Endothelial cell of umbilical vein (primary cell): ENCODE measurements at regions not wholly inside any gene's neighbourhood (a gene's known extent, or its start where the extent isn't known, plus 50 kb on each side); places are given as distances from the start of the nearest gene placed in this dataset.

Source experiments
- BruUV-seq: library from RNA; stranded (reverse); fragments of 400-500 nt; replicated peaks from 2 replicates; lab custom pipeline; 2021; lab: Mats Ljungman, UMichigan
- CTCF ChIA-PET: fragments of 300-600, 350-600 bp; sonication (Branson Sonifier 250); formaldehyde crosslinking; loops from one replicate; lab custom pipeline; 2021; ENCODE audit warnings: antibody characterized with exemption, inconsistent platforms; lab: Charles Lee
- POLR2A ChIA-PET: fragments of 300-600, 350-600 bp; sonication (Branson Sonifier 250); formaldehyde crosslinking; loops from one replicate; lab custom pipeline; 2021; ENCODE audit warnings: antibody characterized with exemption, inconsistent platforms; lab: Charles Lee
- DNase-seq: peaks from one replicate; pipeline ENCODE4 v3.0.0-alpha.2; 2011; ENCODE audit warnings: low read depth, low spot score
- FAIRE-seq: peaks from 2 replicates; lab custom pipeline; 2011; peaks lifted over from hg19 to GRCh38; lab: Jason Lieb, UNC
- H2AFZ ChIP-seq: 2 replicates; pipeline ENCODE4 v1.6.0; 2012; ENCODE audit warnings: low read depth, low read length, control low read depth, inconsistent platforms
- H3K27ac ChIP-seq: 2 replicates; pipeline ENCODE4 v1.5.1; 2011; ENCODE audit warnings: low read depth, mild to moderate bottlenecking, control low read depth, low read length, moderate library complexity; ENCODE audit not compliant: insufficient read depth
- H3K27me3 ChIP-seq, 2 experiments: 2 replicates each; pipeline versions ENCODE4 v1.6.0 to v1.6.1; 2011; ENCODE audit warnings: low read length in 2 of 2, mixed read lengths in 1 of 2; ENCODE audit not compliant: control insufficient read depth in 2 of 2, insufficient read depth in 2 of 2
- H3K36me3 ChIP-seq, 2 experiments: 2 replicates in 1 of 2; 3 replicates in 1 of 2; pipeline ENCODE4 v1.5.1; 2011; ENCODE audit warnings: low read length in 2 of 2, mild to moderate bottlenecking in 1 of 2, moderate library complexity in 1 of 2; ENCODE audit not compliant: control insufficient read depth in 2 of 2, insufficient read depth in 2 of 2; ENCODE audit errors: extremely low read depth in 1 of 2
- H3K4me1 ChIP-seq: 3 replicates; pipeline ENCODE4 v1.5.1; 2011; ENCODE audit warnings: mild to moderate bottlenecking, low read length; ENCODE audit not compliant: control insufficient read depth, insufficient read depth; ENCODE audit errors: extremely low read depth
- H3K4me2 ChIP-seq: 2 replicates; pipeline ENCODE4 v1.6.1; 2011; ENCODE audit warnings: low read length, control low read depth, mixed read lengths; ENCODE audit not compliant: insufficient read depth
- H3K4me3 ChIP-seq, 3 experiments: fragments of 200-600 bp in 1 of 3; sonication (generic), shearing (Covaris generic) in 1 of 3; replicated peaks in 1 of 3; 2 replicates each; pipeline ENCODE4 v1.5.1; 2011 to 2016; ENCODE audit warnings: control low read depth in 3 of 3, low read length in 3 of 3, mild to moderate bottlenecking in 2 of 3, inconsistent platforms in 1 of 3, low read depth in 1 of 3, moderate library complexity in 1 of 3; ENCODE audit not compliant: insufficient read depth in 1 of 3
- H3K79me2 ChIP-seq: 2 replicates; pipeline ENCODE4 v1.6.0; 2012; ENCODE audit warnings: low read length, inconsistent platforms; ENCODE audit not compliant: control insufficient read depth, insufficient read depth
- H3K9ac ChIP-seq: replicated peaks from 2 replicates; pipeline ENCODE3; 2011; ENCODE audit warnings: low read length, control low read depth; ENCODE audit not compliant: insufficient read depth; ENCODE audit errors: extremely low read depth
- H3K9me1 ChIP-seq: replicated peaks from 3 replicates; pipeline ENCODE4 v1.6.0; 2011; ENCODE audit warnings: mild to moderate bottlenecking, low read length; ENCODE audit not compliant: control insufficient read depth, insufficient read depth; ENCODE audit errors: extremely low read depth
- H3K9me3 ChIP-seq: replicated peaks from 2 replicates; pipeline ENCODE4 v1.5.1; 2012; ENCODE audit warnings: low read length, inconsistent platforms; ENCODE audit not compliant: control insufficient read depth, insufficient read depth
- H4K20me1 ChIP-seq: replicated peaks from 2 replicates; pipeline ENCODE3; 2011; ENCODE audit warnings: mild to moderate bottlenecking, low read length; ENCODE audit not compliant: control insufficient read depth, insufficient read depth; ENCODE audit errors: extremely low read depth
- CTCF ChIP-seq, 2 donors: IDR thresholded peaks; 1 replicate in 1 of 2; 2 replicates in 1 of 2; pipeline ENCODE4 v1.5.1; 2011; ENCODE audit warnings: low read length in 2 of 2, mild to moderate bottlenecking in 2 of 2, moderate library complexity in 2 of 2, control low read depth in 1 of 2, inconsistent platforms in 1 of 2, low read depth in 1 of 2; ENCODE audit not compliant: insufficient read depth in 1 of 2; ENCODE audit errors: extremely low read depth in 1 of 2
- JUN ChIP-seq: IDR thresholded peaks from 2 replicates; pipeline ENCODE4 v1.6.1; 2011; ENCODE audit warnings: borderline replicate concordance, low read depth; ENCODE audit not compliant: insufficient read length, insufficient read depth
- MAX ChIP-seq: IDR thresholded peaks from 2 replicates; pipeline ENCODE4 v1.6.1; 2011; ENCODE audit not compliant: insufficient read depth, insufficient read length
- POLR2A ChIP-seq: IDR thresholded peaks from 2 replicates; pipeline ENCODE4 v1.6.1; 2012; ENCODE audit warnings: low read depth, mild to moderate bottlenecking, control low read depth, low read length
- POLR2AphosphoS5 ChIP-seq: IDR thresholded peaks from 2 replicates; pipeline ENCODE4 v1.6.1; 2012; ENCODE audit warnings: low read depth, mild to moderate bottlenecking, control low read depth, low read length, moderate library complexity; ENCODE audit not compliant: insufficient read depth
- dilution Hi-C: fragments of 300-500 bp; cut with MboI; formaldehyde crosslinking; loops from one replicate; pipeline ENCODE4 v1.15.0; 2019; ENCODE audit warnings: low sequenced_read_pairs; ENCODE audit not compliant: extremely low pct_ligation_motif_present
- intact Hi-C: fragments of 100-400 bp; cut with micrococcal nuclease; formaldehyde crosslinking; loops from one replicate; pipeline ENCODE4 v1.10.0; 2022

- no peak for DNase-seq
- no peak overlapping the region for H2AFZ ChIP-seq
- no peaks in the 10 kb centered on the region for H3K36me3 ChIP-seq
- POLR2A ChIA-PET, result no interaction called here
- H3K9ac ChIP-seq, result no peak overlapping the region
- dilution Hi-C loops (loop anchor here (25.0 kb wide), 1 partner anchor 509 kb away; the partner anchor contains the start of gene HOXD8), intact Hi-C loops (no loop called here)
- H3K27me3 ChIP-seq, result no peaks in the 10 kb centered on the region
- no peaks in the 10 kb centered on the region for H4K20me1 ChIP-seq
- no peak overlapping the region for H3K27ac ChIP-seq
- no TSS peak for BruUV-seq
- H3K9me1 ChIP-seq, result no peaks in the 10 kb centered on the region
- FAIRE-seq, result no peak
- peaks cover 10% of the 10 kb centered on the region for H3K4me1 ChIP-seq
- CTCF ChIA-PET, result interaction anchor here (0.8 to 3.0 kb wide), 5 partner anchors 191 to 519 kb away, joined by 4 to 23 read pairs (median 4); no protein-coding TSS in a partner anchor
- no peak overlapping the region for H3K4me2 ChIP-seq
- H3K9me3 ChIP-seq, result no peaks in the 10 kb centered on the region
- H3K4me3 ChIP-seq, result no peak overlapping the region
- TF ChIP-seq POLR2AphosphoS5 (no peak), MAX (no peak), CTCF (IDR thresholded peaks at IDR 0.05; ENCODE audit: extremely low read depth in 1 of 2, insufficient read depth in 1 of 2, low read depth in 1 of 2, low read length in 2 of 2) (no peak), JUN (no peak), POLR2A (no peak)
- H3K79me2 ChIP-seq, result no peaks in the 10 kb centered on the region
These were observed 376.9 kb downstream of the MTX2 start for GRCh38 chr2:176646033-176646615.
